GM12878 (cell line): ENCODE measurements at regions not wholly inside any gene's neighbourhood (a gene's known extent, or its start where the extent isn't known, plus 50 kb on each side); places are given as distances from the start of the nearest gene placed in this dataset.

Experiments
- ATAC-seq: fragments of 200-7000 bp; cut with Tn5 transposase; 3 replicates; pipeline ENCODE4 v1.9.1; 2020; ENCODE audit warnings: mild to moderate bottlenecking, moderate library complexity
- BruUV-seq: library from RNA; stranded (reverse); fragments of 400-500 nt; replicated peaks from 2 replicates; lab custom pipeline; 2021; lab: Mats Ljungman, UMichigan
- CTCF ChIA-PET: fragments of 300-600 bp; sonication (Branson Sonifier 250); formaldehyde crosslinking; extraction: SDS; loops from one replicate; lab custom pipeline; 2021; ENCODE audit warnings: inconsistent platforms; lab: Yijun Ruan, JAX
- POLR2A ChIA-PET: fragments of 350-600 bp; formaldehyde crosslinking; extraction: SDS; loops from one replicate; lab custom pipeline; 2021; ENCODE audit warnings: inconsistent platforms; lab: Charles Lee
- RAD21 ChIA-PET: fragments of 300-600 bp; sonication (Branson Sonifier 250); formaldehyde crosslinking; loops from one replicate; lab custom pipeline; 2023; ENCODE audit warnings: antibody characterized with exemption; ENCODE audit not compliant: unreplicated experiment; lab: Charles Lee
- SMC1A ChIA-PET: fragments of 300-600 bp; sonication (Branson Sonifier 250); formaldehyde crosslinking; loops from one replicate; lab custom pipeline; 2023; ENCODE audit not compliant: unreplicated experiment, uncharacterized antibody; lab: Charles Lee
- DNase-seq: peaks from one replicate; pipeline ENCODE4 v3.0.0-alpha.2; 2011; ENCODE audit warnings: low read depth, low spot score
- FAIRE-seq: peaks from 3 replicates; lab custom pipeline; 2011; peaks lifted over from hg19 to GRCh38; lab: Jason Lieb, UNC
- H2AFZ ChIP-seq: 2 replicates; pipeline ENCODE4 v1.6.0; 2011; ENCODE audit warnings: low read depth, low read length, control low read depth; ENCODE audit not compliant: control insufficient read depth
- H3K27ac ChIP-seq: 2 replicates; pipeline ENCODE4 v1.5.1; 2011; ENCODE audit warnings: control low read depth; ENCODE audit not compliant: control insufficient read depth, insufficient read depth
- H3K27me3 ChIP-seq, 2 experiments: replicated peaks in 1 of 2; 2 replicates each; pipeline versions ENCODE4 v1.6.0 to v1.6.1; 2011; ENCODE audit warnings: low read length in 1 of 2; ENCODE audit not compliant: control insufficient read depth in 2 of 2, insufficient read depth in 2 of 2
- H3K36me3 ChIP-seq, 2 experiments: 2 replicates each; pipeline ENCODE4 v1.5.1; 2011; ENCODE audit warnings: low read length in 1 of 2; ENCODE audit not compliant: control insufficient read depth in 2 of 2, insufficient read depth in 2 of 2
- H3K4me1 ChIP-seq: 2 replicates; pipeline ENCODE4 v1.6.1; 2011; ENCODE audit warnings: mild to moderate bottlenecking, low read length, moderate library complexity, mixed read lengths; ENCODE audit not compliant: control insufficient read depth, insufficient read depth
- H3K4me2 ChIP-seq: 2 replicates; pipeline ENCODE4 v1.6.0; 2011; ENCODE audit warnings: control low read depth; ENCODE audit not compliant: control insufficient read depth, insufficient read depth
- H3K4me3 ChIP-seq: fragments of 200-600 bp; sonication (generic); 2 replicates; pipeline ENCODE4 v1.5.1; 2016
- H3K79me2 ChIP-seq: 2 replicates; pipeline ENCODE4 v1.6.0; 2011; ENCODE audit warnings: low read length; ENCODE audit not compliant: control insufficient read depth, insufficient read depth
- H3K9ac ChIP-seq: 2 replicates; pipeline ENCODE4 v1.8.0; 2011; ENCODE audit warnings: low read length, control low read depth, mixed read lengths; ENCODE audit not compliant: control insufficient read depth, insufficient read depth
- H3K9me3 ChIP-seq: replicated peaks from 3 replicates; pipeline ENCODE4 v1.5.1; 2011; ENCODE audit warnings: mild to moderate bottlenecking, low read length; ENCODE audit not compliant: control insufficient read depth, insufficient read depth
- H4K20me1 ChIP-seq: 2 replicates; pipeline ENCODE4 v1.6.0; 2011; ENCODE audit not compliant: control insufficient read depth, insufficient read depth
- GATAD2B ChIP-seq: fragments of 450-650 bp; conservative IDR thresholded peaks from 2 replicates; pipeline ENCODE4 v1.6.1; 2017; ENCODE audit warnings: low read depth, mild to moderate bottlenecking, moderate library complexity
- HDAC2 ChIP-seq: fragments of 200-600 bp; sonication (generic); IDR thresholded peaks from 2 replicates; pipeline ENCODE4 v1.6.1; 2017
- HDGF ChIP-seq: fragments of 450-650 bp; IDR thresholded peaks from 2 replicates; pipeline ENCODE4 v1.6.1; 2016; ENCODE audit warnings: antibody characterized with exemption
- IRF4 ChIP-seq: IDR thresholded peaks from 2 replicates; pipeline ENCODE4 v1.6.1; 2011; ENCODE audit warnings: low read depth, low read length
- JUNB ChIP-seq: IDR thresholded peaks from 2 replicates; pipeline ENCODE4 v1.6.1; 2016; ENCODE audit warnings: antibody characterized with exemption, mild to moderate bottlenecking
- KLF5 ChIP-seq: fragments of 450-650 bp; IDR thresholded peaks from 2 replicates; pipeline ENCODE4 v1.6.1; 2014; ENCODE audit warnings: mild to moderate bottlenecking; ENCODE audit not compliant: partially characterized antibody
- NFXL1 ChIP-seq: fragments of 450-650 bp; IDR thresholded peaks from 2 replicates; pipeline ENCODE4 v1.6.1; 2017; ENCODE audit warnings: antibody characterized with exemption, mild to moderate bottlenecking, borderline replicate concordance
- PAX8 ChIP-seq: fragments of 450-650 bp; IDR thresholded peaks from 2 replicates; pipeline ENCODE4 v1.6.1; 2017; ENCODE audit warnings: mild to moderate bottlenecking, moderate library complexity
- POU2F2 ChIP-seq: IDR thresholded peaks from 3 replicates; pipeline ENCODE4 v1.6.1; 2011; ENCODE audit warnings: low read depth, mild to moderate bottlenecking, low read length, borderline replicate concordance
- PRDM15 ChIP-seq: fragments of 450-650 bp; formaldehyde crosslinking; IDR thresholded peaks from 2 replicates; pipeline ENCODE4 v1.4.0; 2020; ENCODE audit warnings: mild to moderate bottlenecking, moderate library complexity
- RAD51 ChIP-seq: fragments of 450-650 bp; IDR thresholded peaks from 2 replicates; pipeline ENCODE4 v1.6.1; 2016; ENCODE audit warnings: moderate library complexity, mild to moderate bottlenecking, inconsistent platforms
- RB1 ChIP-seq: fragments of 450-650 bp; formaldehyde crosslinking; IDR thresholded peaks from 2 replicates; pipeline ENCODE4 v1.6.1; 2017; ENCODE audit warnings: mild to moderate bottlenecking, borderline replicate concordance
- REST ChIP-seq: IDR thresholded peaks from 2 replicates; pipeline ENCODE4 v1.6.1; 2012; ENCODE audit warnings: mild to moderate bottlenecking, low read depth, low read length
- RUNX3 ChIP-seq: IDR thresholded peaks from 2 replicates; pipeline ENCODE4 v1.6.1; 2012; ENCODE audit warnings: low read length, inconsistent platforms
- SPI1 ChIP-seq: IDR thresholded peaks from 2 replicates; pipeline ENCODE4 v1.6.1; 2011; ENCODE audit warnings: low read depth, mild to moderate bottlenecking, low read length, moderate library complexity, borderline replicate concordance; ENCODE audit not compliant: insufficient read depth
- SRF ChIP-seq, 2 experiments: IDR thresholded peaks; 2 replicates each; pipeline ENCODE4 v1.6.1; 2011; ENCODE audit warnings: low read depth in 2 of 2, low read length in 2 of 2, mild to moderate bottlenecking in 1 of 2, moderate library complexity in 1 of 2
- SUZ12 ChIP-seq: fragments of 200-600 bp; sonication (generic); IDR thresholded peaks from one replicate; pipeline ENCODE4 v1.6.1; 2018; ENCODE audit warnings: antibody characterized with exemption, mild to moderate bottlenecking; ENCODE audit not compliant: unreplicated experiment
- USF1 ChIP-seq: IDR thresholded peaks from 2 replicates; pipeline ENCODE4 v1.6.1; 2011; ENCODE audit warnings: borderline replicate concordance, low read depth, mild to moderate bottlenecking, moderate library complexity, mixed read lengths, low read length; ENCODE audit not compliant: insufficient read depth; ENCODE audit errors: extremely low read length
- WGBS: methylation state at CpG from one replicate; pipeline ENCODE4 v1.1.6; 2016; ENCODE audit warnings: low lambda C conversion rate; ENCODE audit not compliant: insufficient replicate concordance, insufficient coverage; ENCODE audit errors: missing lambda C conversion rate; 5-methylcytosine and 5-hydroxymethylcytosine counted together
- in situ Hi-C: fragments of 300-500 bp; cut with MboI; formaldehyde crosslinking; loops from 9 replicates; pipeline ENCODE4 v1.14.3; 2018; ENCODE audit warnings: mixed read lengths
- intact Hi-C: fragments of 100-400 bp; cut with micrococcal nuclease; formaldehyde crosslinking; loops from one replicate; pipeline ENCODE4 v1.14.2; 2022; ENCODE audit not compliant: unreplicated experiment

- SMC1A ChIA-PET = no interaction called here
- no peak overlapping the region for H2AFZ ChIP-seq
- no peak overlapping the region for H3K9ac ChIP-seq
- H3K4me3 ChIP-seq = no peak overlapping the region
- no peaks in the 10 kb centered on the region for H3K9me3 ChIP-seq
- no peak for ATAC-seq
- 73% methylated on average over 4 of the region's 4 CpGs for WGBS
- no peaks in the 10 kb centered on the region for H3K79me2 ChIP-seq
- no peak overlapping the region for H3K27ac ChIP-seq
- CTCF ChIA-PET = no interaction called here
- H3K27me3 ChIP-seq = no peaks in the 10 kb centered on the region
- FAIRE-seq = no peak
- H3K4me2 ChIP-seq = no peak overlapping the region
- in situ Hi-C loops = no loop called here
- no peaks in the 10 kb centered on the region for H4K20me1 ChIP-seq
- POLR2A ChIA-PET = no interaction called here
- intact Hi-C loops = no loop called here
- peaks cover 3% of the 10 kb centered on the region; the same call in 1 of the 2 replicates for H3K4me1 ChIP-seq
- H3K36me3 ChIP-seq = no peaks in the 10 kb centered on the region
- RAD21 ChIA-PET = no interaction called here
- DNase-seq = no peak
- no TSS peak for BruUV-seq
- TF ChIP-seq USF1 (no peak), POU2F2 (no peak), REST (no peak), IRF4 (no peak), RB1 (no peak), RUNX3 (no peak), KLF5 (no peak), PAX8 (no peak), HDAC2 (no peak), PRDM15 (no peak), GATAD2B (no peak), RAD51 (no peak), HDGF (no peak), SUZ12 (no peak), SRF (IDR thresholded peaks at IDR 0.05; ENCODE audit: low read depth in 2 of 2, low read length in 2 of 2) (no peak), JUNB (no peak), NFXL1 (no peak), SPI1 (no peak)
These were observed 86.2 kb downstream of the CXCL12 start for GRCh38 chr10:44298713-44299112.
